Activated CD8-positive, alpha-beta memory T cell treated with anti-CD3 and anti-CD28 coated beads, Interleukin-2, amount 50 U/mL, for 1 hour (primary cell): ENCODE measurements at regions not wholly inside any gene's neighbourhood (a gene's known extent, or its start where the extent isn't known, plus 50 kb on each side); places are given as distances from the start of the nearest gene placed in this dataset.
"Not testable (repeated sequence)": the region's sequence is repeated elsewhere in the genome, so short reads cannot be mapped to it uniquely, and the experiment has no call there.

Experiments used
- DNase-seq: peaks from one replicate; pipeline ENCODE4 v3.0.0-alpha.2; 2020; ENCODE audit errors: extremely low read depth

DNA sequence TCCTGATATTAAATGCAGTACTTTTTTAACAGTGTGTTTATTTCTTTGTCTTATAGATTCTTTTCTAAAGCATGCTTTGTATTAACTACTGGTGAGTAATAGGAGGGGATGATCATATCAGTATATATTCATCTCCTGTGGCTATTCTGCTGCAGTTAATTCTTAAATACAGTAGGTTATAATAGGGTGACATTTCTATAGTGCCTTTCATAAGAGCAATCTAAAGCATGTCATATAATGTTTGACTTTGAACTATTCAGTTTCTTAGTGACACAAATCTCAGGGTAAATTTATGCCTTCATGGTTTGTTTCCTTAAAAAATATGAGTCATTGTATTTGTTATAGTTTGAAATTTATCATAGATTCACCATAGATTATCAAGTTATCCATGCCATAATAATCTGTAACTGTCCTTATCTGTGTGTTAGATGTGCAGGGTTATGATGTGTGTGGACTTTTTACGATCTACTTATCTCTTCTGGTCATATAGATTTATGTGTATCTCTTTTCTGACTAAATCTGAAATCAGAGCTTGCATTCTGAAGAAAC is 1019.5 kb downstream of the NR2F1-AS1 start:
- DNase-seq: no peak

GRCh38 chr5:92560698-92561401 is 1020.2 kb downstream of the NR2F1-AS1 start:
- no peak for DNase-seq

DNA sequence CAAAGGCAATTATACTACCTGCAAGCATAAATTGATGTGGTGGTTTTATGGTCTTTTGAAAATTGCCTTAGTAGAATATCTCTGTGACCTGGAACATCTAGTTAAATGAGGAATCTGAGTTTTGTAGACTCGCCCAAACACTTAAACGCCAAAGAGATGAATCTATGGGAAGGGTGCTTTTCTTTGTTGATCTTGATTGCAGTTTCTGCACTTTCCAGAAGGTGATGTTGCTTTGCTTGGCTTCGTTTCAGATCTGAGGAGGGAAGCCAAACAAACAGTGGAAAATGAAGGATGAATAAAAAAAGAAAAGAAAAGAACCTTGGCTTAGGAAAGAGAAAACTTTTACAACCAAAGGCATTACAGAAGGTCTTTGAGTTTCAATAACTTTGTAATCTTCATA is 1021.2 kb downstream of the NR2F1-AS1 start:
- no peak for DNase-seq

DNA sequence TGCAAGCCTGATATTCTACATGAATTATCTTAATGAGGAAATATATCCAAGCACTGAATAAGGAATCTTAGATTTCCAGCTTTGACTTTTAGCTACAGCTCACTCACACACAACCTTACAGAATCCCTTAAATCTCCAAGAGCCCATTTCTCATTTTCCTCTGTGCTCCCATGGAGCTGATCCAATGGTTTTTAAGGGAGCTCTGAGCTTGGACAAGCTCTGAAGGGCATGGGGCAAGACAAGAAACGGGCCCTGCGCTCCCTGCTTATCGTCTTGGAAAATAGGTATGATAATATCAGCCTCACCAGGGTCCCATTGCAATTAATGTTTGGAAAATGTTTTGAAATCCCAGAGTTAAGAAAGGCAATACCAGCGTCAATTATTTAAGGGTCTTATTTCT is 1021.7 kb downstream of the NR2F1-AS1 start:
- DNase-seq: no peak

GRCh38 chr5:92556747-92557146 is 1024.3 kb downstream of the NR2F1-AS1 start:
- no peak for DNase-seq

- DNase-seq: no peak
Measured at GRCh38 chr5:92554447-92555085, 1026.5 kb downstream of the NR2F1-AS1 start.

DNA sequence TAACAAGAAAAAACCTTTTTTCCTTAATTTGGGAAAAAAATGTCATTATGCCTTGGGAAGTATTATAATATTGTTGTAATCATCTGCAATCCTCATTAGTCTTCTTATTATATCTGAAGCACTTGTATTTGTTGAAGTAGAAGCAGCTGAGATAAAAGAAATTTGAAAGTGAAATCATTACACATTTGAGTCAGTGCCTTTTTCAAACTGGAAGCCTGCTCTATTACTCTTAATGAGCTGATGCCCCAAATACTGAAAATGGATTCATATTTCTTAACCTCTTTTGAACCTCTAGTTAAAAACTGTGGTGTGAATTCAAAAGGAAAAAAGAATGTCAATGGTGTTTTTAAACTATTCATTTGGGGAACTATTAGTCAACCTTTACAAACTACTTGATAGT is 1027.7 kb downstream of the NR2F1-AS1 start:
- DNase-seq: no peak

DNA sequence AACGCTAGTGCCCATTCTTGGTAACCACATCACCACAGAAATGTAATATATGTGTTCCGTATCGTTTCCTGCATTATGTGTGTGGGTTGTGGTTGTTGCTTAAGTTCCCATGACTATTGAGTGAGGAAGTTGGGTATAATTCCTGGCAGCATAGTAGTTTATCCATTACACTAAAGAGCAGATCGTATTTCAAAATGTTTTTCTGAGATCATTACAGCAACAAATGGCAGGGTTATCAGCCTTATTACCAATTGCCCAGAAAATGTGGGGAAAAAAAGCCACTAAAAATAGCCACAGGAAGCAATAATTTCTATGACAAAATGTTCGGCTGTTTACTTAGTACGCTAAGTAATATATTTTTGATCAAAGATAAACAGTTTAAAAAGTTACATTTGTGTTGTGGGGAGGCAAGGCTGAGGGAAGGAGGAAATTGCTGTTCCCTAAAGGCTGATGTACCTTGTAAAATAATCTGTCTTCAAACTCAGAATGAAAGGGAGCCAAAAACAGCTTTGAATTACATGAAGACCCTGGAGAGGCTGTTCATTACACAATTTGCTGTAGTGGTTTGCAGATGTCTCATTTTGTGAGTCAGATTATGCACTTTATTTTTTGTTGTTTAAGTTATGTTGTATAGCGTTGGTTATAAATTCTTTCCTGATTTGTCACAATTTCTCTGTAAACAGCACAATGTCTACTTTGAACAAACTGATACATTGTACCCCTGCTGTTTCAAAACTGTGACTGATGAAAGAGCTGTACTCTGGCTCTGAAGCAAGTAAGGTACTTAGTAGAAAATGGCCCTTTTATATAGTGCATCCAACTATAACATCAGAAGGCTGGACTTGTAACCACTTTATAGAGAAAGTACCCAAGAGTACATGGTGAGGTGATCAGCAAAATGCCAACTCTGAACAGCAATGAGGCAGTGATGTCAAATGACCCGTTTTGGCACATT is 1028.5 kb downstream of the NR2F1-AS1 start:
- DNase-seq: no peak

DNA sequence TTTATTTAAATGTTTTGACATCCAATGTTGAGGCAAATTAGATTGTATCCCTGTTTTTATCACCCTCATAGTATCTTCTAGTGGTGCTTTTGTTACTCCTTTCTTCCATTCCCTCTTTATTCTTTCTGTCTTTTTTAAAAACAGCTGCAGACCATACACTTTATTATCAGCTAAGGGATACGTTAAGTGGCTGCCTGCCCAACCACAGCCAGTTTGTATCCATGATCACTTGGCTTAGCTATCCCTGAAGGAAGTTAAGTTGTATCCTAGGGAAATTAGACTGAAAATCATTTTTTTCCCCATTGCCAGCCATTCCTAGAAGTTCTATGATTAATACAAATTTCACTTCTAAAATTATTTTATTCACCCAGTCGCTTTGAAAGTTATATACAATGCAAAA is 1032.7 kb downstream of the NR2F1-AS1 start:
- DNase-seq: no peak

- no peak for DNase-seq
Measured at GRCh38 chr5:92544596-92544995, 1036.4 kb downstream of the NR2F1-AS1 start.

- DNase-seq: no peak
Measured at GRCh38 chr5:92544036-92544435, 1037.0 kb downstream of the NR2F1-AS1 start.

DNA sequence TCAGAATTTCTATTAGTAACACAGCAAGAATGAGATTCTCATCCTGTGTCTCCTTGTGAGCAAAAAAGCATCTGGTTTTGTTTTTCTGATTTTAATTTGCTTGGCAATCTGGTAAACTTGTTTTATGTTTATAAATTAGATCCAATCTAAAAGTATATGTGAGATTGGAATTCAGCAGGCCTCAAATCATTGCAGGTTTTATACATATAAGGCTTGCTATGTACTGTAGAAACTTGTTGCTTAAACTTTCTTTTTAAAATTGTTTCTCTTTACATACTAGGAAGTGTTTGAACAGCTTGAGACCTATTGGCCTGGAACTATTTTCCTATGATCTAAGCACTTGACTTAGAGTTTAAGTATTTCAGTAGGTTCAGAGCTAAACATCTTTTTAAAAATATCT is 1037.8 kb downstream of the NR2F1-AS1 start:
- no peak for DNase-seq

- DNase-seq: not testable (repeated sequence)
Measured at GRCh38 chr5:92542017-92542416, 1039.0 kb downstream of the NR2F1-AS1 start.

GRCh38 chr5:92527311-92528078 is 1053.5 kb downstream of the NR2F1-AS1 start:
- no peak for DNase-seq

DNA sequence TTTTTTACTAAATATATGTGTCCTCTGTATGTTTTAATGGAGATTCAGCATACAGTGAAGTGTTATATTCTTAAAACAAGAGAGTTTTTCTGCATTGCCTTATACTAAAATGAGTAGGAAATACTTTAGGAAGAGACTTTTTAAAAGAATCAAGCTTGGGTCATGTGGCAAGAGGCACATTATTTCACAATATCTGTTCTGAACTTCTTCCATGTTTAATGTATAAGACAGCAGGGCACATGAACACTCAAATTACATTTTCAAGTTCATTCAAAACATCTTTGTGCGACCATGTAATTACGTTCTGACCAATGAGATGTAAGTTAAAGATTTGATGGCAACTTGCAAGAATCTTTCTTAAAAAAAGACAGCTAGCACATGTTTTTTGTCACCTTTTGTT is 1055.9 kb downstream of the NR2F1-AS1 start:
- no peak for DNase-seq

DNA sequence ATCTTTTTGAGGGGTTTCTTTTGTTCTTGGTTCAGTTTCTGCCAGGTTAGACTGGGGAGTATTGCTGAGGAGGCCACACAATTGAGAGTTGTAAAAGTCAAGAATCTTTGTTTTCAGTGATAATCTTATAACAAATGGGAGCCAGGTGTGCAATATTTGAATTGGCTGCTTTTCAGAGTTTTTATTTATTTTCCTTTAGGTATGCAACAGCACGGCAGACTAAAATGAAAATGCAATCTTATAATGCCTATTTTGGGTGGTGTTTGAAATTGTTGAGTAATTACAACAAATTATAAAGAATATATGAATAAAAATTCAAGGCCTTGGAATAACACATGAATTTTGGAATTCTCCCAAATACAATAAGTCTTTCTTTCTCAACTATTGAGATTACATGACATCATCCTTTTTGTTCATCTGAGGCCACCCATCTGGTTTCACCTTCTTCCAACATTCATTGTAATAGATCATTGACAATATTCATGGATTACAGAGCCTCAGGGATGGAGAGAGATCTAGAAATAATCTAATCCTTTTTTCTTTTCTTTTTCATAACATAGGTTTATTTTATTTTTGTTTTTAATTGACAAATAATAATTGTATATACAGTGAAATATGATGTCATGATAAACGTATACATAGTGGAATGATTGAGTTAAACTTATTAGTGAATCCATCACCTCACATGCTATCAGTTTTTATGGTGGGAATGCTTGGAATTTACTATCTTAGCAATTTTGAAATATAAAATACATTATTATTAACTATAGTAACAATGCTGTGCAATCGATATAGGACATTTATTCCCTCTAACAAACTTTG is 1061.0 kb downstream of the NR2F1-AS1 start:
- no peak for DNase-seq

GRCh38 chr5:92518318-92518904 is 1062.6 kb downstream of the NR2F1-AS1 start:
- no peak for DNase-seq

- no peak for DNase-seq
Measured at GRCh38 chr5:92514896-92515295, 1066.1 kb downstream of the NR2F1-AS1 start.

DNA sequence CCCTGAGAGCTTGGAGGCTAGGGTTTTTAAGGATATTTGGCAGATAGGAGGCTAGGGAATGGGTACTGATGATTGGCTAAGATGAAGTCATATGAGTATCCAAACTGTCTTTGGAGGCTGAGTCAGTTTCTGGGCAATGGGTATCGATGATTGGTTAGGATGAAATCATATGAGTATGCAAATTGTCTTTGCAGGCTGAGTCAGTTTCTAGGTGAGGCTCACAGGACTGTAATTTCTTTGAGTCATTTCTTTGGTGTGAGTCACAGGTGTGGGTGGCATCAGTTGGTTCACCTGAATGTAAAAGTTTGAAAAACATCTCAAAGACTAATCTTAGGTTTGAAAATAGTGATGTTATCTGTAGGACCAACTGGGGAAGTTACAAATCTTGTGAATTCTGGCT is 1068.0 kb downstream of the NR2F1-AS1 start:
- no peak for DNase-seq

DNA sequence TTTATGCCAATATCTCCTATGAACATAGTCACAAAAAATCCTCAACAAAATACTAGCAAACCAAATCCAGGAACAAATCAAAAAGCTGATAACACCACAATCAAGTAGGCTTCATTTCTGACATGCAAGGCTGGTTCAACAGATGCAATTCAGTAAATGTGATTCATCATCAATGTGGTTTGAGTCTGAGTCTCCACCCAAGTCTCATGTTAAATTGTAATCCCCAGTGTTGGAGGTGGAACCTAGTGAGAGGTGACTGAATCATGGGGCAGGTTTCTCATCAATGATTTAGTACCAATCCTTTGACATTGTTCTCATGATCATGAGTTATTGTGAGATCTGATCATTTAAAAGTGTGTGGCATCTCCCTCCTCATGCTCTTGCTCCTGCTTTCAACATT is 1072.7 kb downstream of the NR2F1-AS1 start:
- no peak for DNase-seq
